ENCODE measurements at regions not wholly inside any gene's neighbourhood (a gene's known extent, or its start where the extent isn't known, plus 50 kb on each side); places are given as distances from the start of the nearest gene placed in this dataset.

DNA sequence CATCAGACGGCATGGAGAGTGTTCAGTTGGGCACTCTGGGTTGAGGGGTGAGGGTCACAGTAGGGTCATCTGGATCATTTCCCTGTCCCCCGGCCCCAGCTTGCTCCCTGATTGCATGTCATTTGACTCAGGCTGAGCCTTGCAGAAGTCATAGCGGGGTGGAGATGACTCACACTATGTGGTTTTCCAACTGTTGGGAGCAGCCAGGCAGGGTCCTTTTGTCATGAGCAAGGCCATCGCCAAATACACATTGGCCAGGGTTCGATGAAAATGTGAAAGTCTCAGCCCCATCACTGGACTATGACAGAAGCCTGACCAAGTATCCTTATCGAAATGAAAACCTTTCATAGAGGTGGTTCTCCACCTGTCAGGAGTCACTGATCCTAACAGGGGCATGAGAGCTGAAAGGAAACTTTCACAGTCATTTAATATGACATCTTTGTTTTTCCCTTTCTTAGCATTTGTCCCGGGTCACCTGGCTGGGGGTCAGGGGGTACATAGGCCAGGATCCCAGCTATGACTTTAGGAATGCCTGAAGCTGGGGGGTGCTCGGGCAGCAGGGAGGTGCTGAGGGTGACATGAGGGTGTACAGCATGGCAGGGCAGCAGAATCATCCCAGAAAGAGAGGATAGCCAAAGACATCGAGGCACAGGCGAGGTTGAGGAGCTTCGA, 70.2 kb upstream of the CD93 start:
- no peak for TF ChIP-seq EZH2phosphoT487 (IDR thresholded peaks at IDR 0.05; ENCODE audit: low read depth)
- TF ChIP-seq, protein P1, sequence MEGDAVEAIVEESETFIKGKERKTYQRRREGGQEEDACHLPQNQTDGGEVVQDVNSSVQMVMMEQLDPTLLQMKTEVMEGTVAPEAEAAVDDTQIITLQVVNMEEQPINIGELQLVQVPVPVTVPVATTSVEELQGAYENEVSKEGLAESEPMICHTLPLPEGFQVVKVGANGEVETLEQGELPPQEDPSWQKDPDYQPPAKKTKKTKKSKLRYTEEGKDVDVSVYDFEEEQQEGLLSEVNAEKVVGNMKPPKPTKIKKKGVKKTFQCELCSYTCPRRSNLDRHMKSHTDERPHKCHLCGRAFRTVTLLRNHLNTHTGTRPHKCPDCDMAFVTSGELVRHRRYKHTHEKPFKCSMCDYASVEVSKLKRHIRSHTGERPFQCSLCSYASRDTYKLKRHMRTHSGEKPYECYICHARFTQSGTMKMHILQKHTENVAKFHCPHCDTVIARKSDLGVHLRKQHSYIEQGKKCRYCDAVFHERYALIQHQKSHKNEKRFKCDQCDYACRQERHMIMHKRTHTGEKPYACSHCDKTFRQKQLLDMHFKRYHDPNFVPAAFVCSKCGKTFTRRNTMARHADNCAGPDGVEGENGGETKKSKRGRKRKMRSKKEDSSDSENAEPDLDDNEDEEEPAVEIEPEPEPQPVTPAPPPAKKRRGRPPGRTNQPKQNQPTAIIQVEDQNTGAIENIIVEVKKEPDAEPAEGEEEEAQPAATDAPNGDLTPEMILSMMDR (IDR thresholded peaks at IDR 0.05; ENCODE audit: low read depth, low read length): no peak
